ENCODE measurements at regions not wholly inside any gene's neighbourhood (a gene's known extent, or its start where the extent isn't known, plus 50 kb on each side); places are given as distances from the start of the nearest gene placed in this dataset.

DNA sequence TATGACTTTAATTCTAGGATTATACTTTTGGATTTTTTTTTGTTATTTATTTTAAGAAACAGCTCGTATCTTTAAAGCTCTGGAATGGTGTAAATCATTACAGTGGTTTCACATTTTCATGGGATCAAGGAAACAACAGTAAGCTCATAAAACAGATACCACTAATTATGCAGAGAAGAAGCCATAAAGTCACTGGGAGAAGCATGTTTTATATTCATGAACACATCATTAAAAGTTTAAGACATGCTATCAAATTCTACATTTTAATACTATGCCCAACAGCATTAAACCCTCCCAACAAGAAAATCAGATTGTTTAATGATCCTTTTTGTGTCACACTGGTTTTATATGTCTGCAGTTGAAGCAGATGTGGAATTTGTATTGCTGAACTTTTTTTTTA, 149.9 kb downstream of the FBXO8 start (continued):
- TF ChIP-seq, protein P1, sequence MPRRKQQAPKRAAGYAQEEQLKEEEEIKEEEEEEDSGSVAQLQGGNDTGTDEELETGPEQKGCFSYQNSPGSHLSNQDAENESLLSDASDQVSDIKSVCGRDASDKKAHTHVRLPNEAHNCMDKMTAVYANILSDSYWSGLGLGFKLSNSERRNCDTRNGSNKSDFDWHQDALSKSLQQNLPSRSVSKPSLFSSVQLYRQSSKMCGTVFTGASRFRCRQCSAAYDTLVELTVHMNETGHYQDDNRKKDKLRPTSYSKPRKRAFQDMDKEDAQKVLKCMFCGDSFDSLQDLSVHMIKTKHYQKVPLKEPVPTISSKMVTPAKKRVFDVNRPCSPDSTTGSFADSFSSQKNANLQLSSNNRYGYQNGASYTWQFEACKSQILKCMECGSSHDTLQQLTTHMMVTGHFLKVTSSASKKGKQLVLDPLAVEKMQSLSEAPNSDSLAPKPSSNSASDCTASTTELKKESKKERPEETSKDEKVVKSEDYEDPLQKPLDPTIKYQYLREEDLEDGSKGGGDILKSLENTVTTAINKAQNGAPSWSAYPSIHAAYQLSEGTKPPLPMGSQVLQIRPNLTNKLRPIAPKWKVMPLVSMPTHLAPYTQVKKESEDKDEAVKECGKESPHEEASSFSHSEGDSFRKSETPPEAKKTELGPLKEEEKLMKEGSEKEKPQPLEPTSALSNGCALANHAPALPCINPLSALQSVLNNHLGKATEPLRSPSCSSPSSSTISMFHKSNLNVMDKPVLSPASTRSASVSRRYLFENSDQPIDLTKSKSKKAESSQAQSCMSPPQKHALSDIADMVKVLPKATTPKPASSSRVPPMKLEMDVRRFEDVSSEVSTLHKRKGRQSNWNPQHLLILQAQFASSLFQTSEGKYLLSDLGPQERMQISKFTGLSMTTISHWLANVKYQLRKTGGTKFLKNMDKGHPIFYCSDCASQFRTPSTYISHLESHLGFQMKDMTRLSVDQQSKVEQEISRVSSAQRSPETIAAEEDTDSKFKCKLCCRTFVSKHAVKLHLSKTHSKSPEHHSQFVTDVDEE (CRISPR knock-in tag; IDR thresholded peaks at IDR 0.05), result no peak
- TF ChIP-seq ZNF565 (CRISPR knock-in tag; conservative IDR thresholded peaks at IDR 0.05; ENCODE audit: low read depth) (no peak), ARNTL (CRISPR knock-in tag; IDR thresholded peaks at IDR 0.05; ENCODE audit: borderline replicate concordance, low read depth) (no peak), ZFP3 (CRISPR knock-in tag; IDR thresholded peaks at IDR 0.05) (no peak), ZNF70 (CRISPR knock-in tag; IDR thresholded peaks at IDR 0.05) (no peak), CSDC2 (CRISPR knock-in tag; IDR thresholded peaks at IDR 0.05) (no peak), ZFP30 (CRISPR knock-in tag; IDR thresholded peaks at IDR 0.05) (no peak), ESRRG (CRISPR knock-in tag; IDR thresholded peaks at IDR 0.05) (no peak), SNAI2 (CRISPR knock-in tag; IDR thresholded peaks at IDR 0.05) (no peak)

DNA sequence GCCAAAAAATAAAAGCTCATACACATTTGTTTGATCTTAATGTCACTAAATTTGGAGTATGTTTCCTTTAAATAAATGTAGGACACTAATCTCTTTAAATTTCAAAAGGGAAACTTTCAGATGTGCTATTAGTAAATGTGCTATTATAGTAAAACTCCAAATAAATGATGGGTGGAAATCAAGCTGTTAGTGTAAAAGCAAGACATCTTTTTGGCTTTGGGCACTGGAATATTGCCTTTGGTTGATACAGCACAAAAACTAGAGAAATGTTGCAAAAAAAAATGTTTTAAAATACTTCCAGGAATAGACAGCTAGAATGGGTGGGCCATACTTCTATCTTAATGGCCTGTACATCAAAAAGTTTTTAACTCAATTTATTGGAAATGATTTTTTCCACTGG, 151.6 kb downstream of the FBXO8 start:
- ATAC-seq, result no peak
- TF ChIP-seq RARB (CRISPR knock-in tag; IDR thresholded peaks at IDR 0.05) (no peak), ISL1 (CRISPR knock-in tag; IDR thresholded peaks at IDR 0.05) (peak; percentile 32; the same call in 1 of the 2 replicates)

GRCh38 chr4:174122705-174123104, 160.8 kb downstream of the FBXO8 start:
- TF ChIP-seq, protein P2, sequence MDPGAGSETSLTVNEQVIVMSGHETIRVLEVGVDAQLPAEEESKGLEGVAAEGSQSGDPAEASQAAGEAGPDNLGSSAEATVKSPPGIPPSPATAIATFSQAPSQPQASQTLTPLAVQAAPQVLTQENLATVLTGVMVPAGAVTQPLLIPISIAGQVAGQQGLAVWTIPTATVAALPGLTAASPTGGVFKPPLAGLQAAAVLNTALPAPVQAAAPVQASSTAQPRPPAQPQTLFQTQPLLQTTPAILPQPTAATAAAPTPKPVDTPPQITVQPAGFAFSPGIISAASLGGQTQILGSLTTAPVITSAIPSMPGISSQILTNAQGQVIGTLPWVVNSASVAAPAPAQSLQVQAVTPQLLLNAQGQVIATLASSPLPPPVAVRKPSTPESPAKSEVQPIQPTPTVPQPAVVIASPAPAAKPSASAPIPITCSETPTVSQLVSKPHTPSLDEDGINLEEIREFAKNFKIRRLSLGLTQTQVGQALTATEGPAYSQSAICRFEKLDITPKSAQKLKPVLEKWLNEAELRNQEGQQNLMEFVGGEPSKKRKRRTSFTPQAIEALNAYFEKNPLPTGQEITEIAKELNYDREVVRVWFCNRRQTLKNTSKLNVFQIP (CRISPR knock-in tag; IDR thresholded peaks at IDR 0.05; ENCODE audit: borderline replicate concordance, low read depth), result no peak
- TF ChIP-seq, protein P1 (CRISPR knock-in tag; IDR thresholded peaks at IDR 0.05), result no peak
- no peak for TF ChIP-seq ZNF8 (CRISPR knock-in tag; IDR thresholded peaks at IDR 0.05)
- no peak for ATAC-seq

- peak; percentile 84 for ATAC-seq
- TF ChIP-seq TCF4 (CRISPR knock-in tag; IDR thresholded peaks at IDR 0.05; ENCODE audit: borderline replicate concordance) (peak; percentile 63), CSDC2 (CRISPR knock-in tag; IDR thresholded peaks at IDR 0.05) (no peak), OSR1 (CRISPR knock-in tag; IDR thresholded peaks at IDR 0.05) (no peak), RARB (CRISPR knock-in tag; IDR thresholded peaks at IDR 0.05) (no peak), ISL1 (CRISPR knock-in tag; IDR thresholded peaks at IDR 0.05) (no peak), CSRNP3 (CRISPR knock-in tag; IDR thresholded peaks at IDR 0.05) (no peak; the same call in 1 of the 2 replicates), PPARA (CRISPR knock-in tag; IDR thresholded peaks at IDR 0.05; ENCODE audit: borderline replicate concordance) (peak; percentile 14; the same call in 1 of the 2 replicates), ZNF565 (CRISPR knock-in tag; conservative IDR thresholded peaks at IDR 0.05; ENCODE audit: low read depth) (no peak), ZNF8 (CRISPR knock-in tag; IDR thresholded peaks at IDR 0.05) (no peak), GLIS3 (CRISPR knock-in tag; IDR thresholded peaks at IDR 0.05) (no peak)
- TF ChIP-seq, protein P3, sequence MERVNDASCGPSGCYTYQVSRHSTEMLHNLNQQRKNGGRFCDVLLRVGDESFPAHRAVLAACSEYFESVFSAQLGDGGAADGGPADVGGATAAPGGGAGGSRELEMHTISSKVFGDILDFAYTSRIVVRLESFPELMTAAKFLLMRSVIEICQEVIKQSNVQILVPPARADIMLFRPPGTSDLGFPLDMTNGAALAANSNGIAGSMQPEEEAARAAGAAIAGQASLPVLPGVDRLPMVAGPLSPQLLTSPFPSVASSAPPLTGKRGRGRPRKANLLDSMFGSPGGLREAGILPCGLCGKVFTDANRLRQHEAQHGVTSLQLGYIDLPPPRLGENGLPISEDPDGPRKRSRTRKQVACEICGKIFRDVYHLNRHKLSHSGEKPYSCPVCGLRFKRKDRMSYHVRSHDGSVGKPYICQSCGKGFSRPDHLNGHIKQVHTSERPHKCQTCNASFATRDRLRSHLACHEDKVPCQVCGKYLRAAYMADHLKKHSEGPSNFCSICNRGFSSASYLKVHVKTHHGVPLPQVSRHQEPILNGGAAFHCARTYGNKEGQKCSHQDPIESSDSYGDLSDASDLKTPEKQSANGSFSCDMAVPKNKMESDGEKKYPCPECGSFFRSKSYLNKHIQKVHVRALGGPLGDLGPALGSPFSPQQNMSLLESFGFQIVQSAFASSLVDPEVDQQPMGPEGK (CRISPR knock-in tag; IDR thresholded peaks at IDR 0.05; ENCODE audit: borderline replicate concordance), result no peak
- TF ChIP-seq, protein P4, sequence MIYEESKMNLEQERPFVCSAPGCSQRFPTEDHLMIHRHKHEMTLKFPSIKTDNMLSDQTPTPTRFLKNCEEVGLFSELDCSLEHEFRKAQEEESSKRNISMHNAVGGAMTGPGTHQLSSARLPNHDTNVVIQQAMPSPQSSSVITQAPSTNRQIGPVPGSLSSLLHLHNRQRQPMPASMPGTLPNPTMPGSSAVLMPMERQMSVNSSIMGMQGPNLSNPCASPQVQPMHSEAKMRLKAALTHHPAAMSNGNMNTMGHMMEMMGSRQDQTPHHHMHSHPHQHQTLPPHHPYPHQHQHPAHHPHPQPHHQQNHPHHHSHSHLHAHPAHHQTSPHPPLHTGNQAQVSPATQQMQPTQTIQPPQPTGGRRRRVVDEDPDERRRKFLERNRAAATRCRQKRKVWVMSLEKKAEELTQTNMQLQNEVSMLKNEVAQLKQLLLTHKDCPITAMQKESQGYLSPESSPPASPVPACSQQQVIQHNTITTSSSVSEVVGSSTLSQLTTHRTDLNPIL (CRISPR knock-in tag; IDR thresholded peaks at IDR 0.05; ENCODE audit: low read depth), result no peak
- TF ChIP-seq, protein P1 (CRISPR knock-in tag; IDR thresholded peaks at IDR 0.05), result peak; percentile 94
Measured at GRCh38 chr4:174120446-174121295, 162.8 kb downstream of the FBXO8 start.

Data from SK-N-SH treated with all-trans-retinoic acid at 6 μM for 48 hours (cell line).